DOHH2 (cell line): ENCODE measurements at regions not wholly inside any gene's neighbourhood (a gene's known extent, or its start where the extent isn't known, plus 50 kb on each side); places are given as distances from the start of the nearest gene placed in this dataset.

Source experiments
- CTCF ChIP-seq: fragments of 200-600 bp; sonication (generic); IDR thresholded peaks from one replicate; pipeline ENCODE4 v1.5.1; 2014; ENCODE audit warnings: antibody characterized with exemption, mild to moderate bottlenecking, low read depth, low read length; ENCODE audit not compliant: poor library complexity, severe bottlenecking
- EZH2phosphoT487 ChIP-seq: fragments of 200-600 bp; sonication (generic); IDR thresholded peaks from 2 replicates; pipeline ENCODE4 v1.6.1; 2017; ENCODE audit warnings: borderline replicate concordance, mild to moderate bottlenecking, antibody characterized with exemption, low read length, moderate library complexity, mixed read lengths

DNA sequence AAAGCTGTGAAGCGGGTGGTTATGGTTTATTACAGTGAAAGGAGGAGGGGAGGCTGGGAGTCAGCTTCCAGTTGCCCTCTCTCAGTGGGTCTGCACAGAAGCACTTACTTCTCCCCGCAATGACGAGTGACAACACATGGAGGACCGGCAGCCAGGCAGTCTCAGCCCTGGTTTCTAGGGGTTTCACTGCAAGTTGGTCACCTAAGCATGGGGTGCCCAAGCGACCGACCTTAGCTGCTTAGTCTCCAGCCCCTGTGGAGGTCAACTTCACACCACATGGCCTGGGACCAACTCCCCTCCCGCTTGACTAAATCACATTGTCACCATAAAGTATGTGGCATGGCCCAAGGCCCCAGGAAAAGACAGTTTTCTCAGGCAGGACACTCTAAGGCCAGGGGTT, 99.9 kb upstream of the ZNF32 start:
- TF ChIP-seq CTCF (no peak), EZH2phosphoT487 (no peak)
